Retina (tissue), 1 donor: ENCODE measurements at regions not wholly inside any gene's neighbourhood (a gene's known extent, or its start where the extent isn't known, plus 50 kb on each side); places are given as distances from the start of the nearest gene placed in this dataset.

Experiments
- DNase-seq: peaks from one replicate; pipeline ENCODE4 v3.0.0-alpha.2; 2016

GRCh38 chr11:11135820-11136476 is 217.1 kb downstream of the CSNK2A3 start:
- DNase-seq: no peak

GRCh38 chr11:11129118-11129517 is 223.9 kb downstream of the CSNK2A3 start:
- no peak for DNase-seq

DNA sequence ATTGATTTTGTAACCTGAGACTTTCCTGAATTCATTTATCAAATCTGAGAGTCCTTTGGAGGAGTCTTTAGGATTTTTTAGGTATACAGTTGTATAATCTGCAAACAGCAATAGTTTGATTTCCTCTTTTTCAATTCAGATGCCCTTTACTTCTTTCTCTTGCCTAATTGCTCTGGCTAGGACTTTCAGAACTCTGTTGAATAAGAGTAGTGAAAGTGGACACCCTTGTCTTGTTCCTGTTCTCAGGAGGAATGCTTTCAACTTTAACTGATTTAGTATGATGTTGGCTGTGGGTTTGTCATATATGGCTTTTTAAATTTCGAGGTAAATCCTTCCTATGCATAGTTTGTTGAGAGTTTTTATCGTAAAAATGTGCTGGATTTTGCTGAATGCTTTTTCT is 227.4 kb downstream of the CSNK2A3 start:
- DNase-seq: no peak

GRCh38 chr11:11122749-11123148 is 230.3 kb downstream of the CSNK2A3 start:
- no peak for DNase-seq

DNA sequence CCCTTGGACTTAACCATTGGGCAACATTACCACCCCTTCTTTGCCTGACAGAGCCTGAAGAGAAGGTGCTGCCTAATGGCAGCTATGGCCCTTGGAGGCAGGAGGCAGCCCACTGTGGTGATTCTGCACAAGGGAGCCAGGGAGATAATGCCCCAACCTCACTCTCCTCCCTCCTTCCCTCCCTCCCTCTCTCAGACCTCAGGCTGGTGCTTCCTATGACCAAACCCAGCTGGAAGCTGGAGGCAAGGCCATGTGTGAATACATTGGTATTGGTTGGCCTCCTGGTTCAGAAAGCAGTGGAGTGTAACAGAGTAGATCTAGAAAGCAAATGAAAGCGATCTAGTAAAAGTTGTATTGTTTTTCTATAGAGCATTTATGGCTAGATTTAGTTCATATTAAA is 233.1 kb downstream of the CSNK2A3 start:
- no peak for DNase-seq

DNA sequence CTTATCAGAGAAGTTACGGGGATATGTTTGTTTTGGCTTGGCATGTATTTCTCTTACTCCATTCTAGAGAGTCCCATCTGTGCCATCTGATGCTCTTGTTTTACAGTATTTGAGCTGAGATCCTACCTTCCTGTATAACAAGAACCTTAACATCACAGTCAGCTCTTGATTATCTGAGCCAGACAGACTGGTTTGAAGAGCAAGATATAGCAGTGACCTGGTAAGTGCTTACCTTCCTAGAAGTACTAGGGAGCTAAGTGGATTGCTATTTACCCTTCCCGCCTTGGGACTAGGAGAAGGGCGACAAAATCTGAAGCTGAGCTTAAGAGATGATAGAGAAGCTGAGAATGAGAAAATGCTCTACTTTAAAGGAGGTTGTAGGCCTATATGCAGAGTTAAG is 235.3 kb downstream of the CSNK2A3 start:
- no peak for DNase-seq

- DNase-seq: no peak
These were observed 237.6 kb downstream of the CSNK2A3 start for GRCh38 chr11:11115475-11115874.

- no peak for DNase-seq
These were observed 239.4 kb downstream of the CSNK2A3 start for GRCh38 chr11:11113626-11114025.

DNA sequence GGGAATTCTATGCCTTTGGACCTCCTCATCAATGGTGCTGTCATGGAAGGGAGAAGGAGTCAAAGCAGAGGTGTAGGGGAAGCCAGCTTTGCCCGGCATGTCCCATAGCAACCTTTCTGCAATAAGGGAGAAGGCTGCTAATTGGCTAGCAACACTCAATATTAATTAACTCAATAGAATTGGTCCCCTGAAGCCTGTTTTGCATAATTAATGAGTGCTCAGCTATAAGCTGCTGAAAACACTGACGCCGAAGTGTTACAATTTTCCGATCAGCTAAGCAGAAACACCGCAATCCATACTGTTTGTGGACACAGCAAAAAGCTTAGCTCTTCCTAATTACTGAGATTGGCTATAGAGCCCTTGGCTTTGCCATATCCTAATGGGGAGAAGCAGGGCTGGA is 245.0 kb downstream of the CSNK2A3 start:
- DNase-seq: peak; percentile 56

- no peak for DNase-seq
These were observed 245.8 kb downstream of the CSNK2A3 start for GRCh38 chr11:11107076-11107723.

GRCh38 chr11:11105361-11105760 is 247.5 kb upstream of the ZBED5 start:
- no peak for DNase-seq

- peak; percentile 32 for DNase-seq
These were observed 238.2 kb upstream of the ZBED5 start for GRCh38 chr11:11095831-11096723.

- DNase-seq: no peak
These were observed 232.6 kb upstream of the ZBED5 start for GRCh38 chr11:11090495-11090894.

DNA sequence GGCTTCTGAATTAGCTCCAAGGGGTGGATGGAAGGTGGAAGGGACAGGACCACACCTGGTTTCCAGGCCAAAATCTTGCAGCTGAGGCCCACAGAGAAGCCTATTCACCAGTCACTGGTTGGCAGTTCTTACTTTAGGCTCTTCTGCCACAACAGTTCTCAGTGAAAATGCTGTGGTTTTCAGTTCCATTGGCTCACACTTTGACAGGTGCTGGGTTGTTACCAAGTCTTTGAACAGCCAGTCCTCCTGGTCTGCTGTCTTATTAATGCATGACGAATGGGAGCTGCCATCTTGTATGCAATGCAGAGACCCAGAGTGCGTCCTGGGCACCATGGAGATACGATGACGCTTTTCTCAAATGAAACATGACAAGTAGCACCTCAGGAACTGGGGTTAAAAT is 232.0 kb upstream of the ZBED5 start:
- DNase-seq: no peak

DNA sequence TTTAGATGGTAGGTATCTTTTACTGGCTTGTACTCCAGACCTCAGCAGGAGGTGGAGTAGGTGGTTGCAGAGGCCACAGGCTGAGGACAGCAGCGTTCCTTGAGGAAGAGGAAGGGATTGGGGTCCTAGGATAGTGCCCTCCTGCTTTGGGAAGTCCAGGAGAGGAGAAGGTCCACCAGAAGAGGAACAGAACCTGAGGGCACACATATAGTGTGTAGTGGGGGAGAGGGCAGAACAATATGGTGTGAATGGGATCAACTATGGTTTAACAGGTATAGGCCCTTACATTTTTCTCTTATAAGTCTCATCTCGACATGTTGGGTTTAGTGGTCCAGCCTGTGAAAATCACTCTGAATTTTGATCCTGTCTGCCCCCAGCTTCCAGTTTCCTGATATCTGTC is 229.1 kb upstream of the ZBED5 start:
- no peak for DNase-seq

- no peak for DNase-seq
These were observed 227.7 kb upstream of the ZBED5 start for GRCh38 chr11:11085580-11085979.

DNA sequence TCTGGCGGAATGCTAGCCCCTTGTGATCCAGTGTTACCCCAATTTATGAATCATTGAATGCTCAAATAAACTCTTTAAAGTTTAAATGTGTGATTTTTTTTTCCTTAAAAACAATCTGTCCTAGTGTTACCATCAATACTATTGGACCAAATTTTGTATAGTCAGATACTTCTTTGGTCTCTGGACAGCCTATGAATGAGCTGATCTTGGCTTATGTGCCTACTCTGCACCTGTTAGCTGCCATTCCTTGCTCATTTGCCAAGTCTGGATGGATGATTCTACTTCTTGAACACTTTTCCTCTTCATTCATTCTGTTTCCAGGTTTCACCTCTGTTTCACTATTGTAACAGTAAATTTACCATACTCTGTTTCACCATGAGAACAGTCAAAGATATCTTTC is 226.5 kb upstream of the ZBED5 start:
- DNase-seq: no peak

- DNase-seq: no peak
These were observed 225.6 kb upstream of the ZBED5 start for GRCh38 chr11:11083441-11083840.

- no peak for DNase-seq
These were observed 224.8 kb upstream of the ZBED5 start for GRCh38 chr11:11082646-11083045.

DNA sequence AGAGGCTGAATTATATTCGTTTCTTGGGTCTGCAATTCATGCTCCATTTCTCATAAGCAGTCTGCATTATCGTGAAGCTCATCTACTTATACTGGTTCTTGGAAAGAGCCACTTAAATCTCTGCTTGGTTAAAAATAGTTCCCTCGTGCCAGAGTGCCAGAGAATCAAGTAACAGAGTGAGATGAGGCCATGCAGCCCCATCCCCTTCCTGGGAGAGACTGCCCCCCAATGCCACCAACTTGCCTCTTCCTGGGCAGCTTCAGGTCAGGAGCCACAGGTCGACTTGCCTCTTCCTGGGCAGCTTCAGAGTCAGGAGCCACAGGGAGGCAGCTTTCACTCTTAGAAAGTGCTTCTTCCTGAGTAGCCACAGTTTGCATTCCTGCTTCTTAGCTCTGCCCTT is 223.9 kb upstream of the ZBED5 start:
- no peak for DNase-seq

GRCh38 chr11:11081288-11081687 is 223.4 kb upstream of the ZBED5 start:
- DNase-seq: no peak

DNA sequence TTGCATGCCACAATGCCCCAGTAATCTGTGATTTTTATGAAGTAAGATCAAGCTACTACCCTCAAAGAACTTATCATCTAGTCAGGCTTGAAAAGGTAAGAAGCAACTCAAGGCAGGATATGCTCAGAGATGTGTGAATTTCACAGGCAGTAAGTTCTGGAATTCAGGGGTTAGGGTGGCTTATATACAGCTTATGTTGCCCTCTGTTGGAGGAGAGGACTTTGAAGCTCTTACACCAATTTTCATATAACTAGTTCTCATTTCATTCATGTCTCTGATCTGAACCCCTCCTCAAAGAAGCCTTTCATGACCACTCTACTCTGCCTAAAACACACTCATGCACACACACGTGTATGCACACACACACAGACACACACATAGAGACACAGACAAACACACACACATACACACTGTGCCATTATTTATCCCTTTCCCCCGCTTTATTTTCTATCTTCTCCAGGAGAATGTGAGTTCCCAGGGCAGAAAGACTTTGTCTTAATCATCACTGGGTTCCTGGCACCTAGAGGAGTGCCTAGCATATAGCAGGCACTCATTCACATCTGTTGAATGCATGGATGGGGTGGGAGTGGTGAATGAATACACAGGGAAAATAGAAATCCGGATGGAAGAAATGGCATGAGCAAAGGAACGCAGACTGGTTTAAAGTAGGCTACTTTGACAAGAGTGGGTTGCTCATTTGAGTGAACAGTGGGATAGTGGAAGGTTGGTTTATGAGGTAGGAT is 220.7 kb upstream of the ZBED5 start:
- DNase-seq: no peak

- no peak for DNase-seq
These were observed 220.0 kb upstream of the ZBED5 start for GRCh38 chr11:11077898-11078297.
